Liver (tissue), 8 donors: ENCODE measurements at regions not wholly inside any gene's neighbourhood (a gene's known extent, or its start where the extent isn't known, plus 50 kb on each side); places are given as distances from the start of the nearest gene placed in this dataset.

Source experiments
- DNase-seq: peaks from one replicate; pipeline ENCODE4 v3.0.0-alpha.2; 2017; ENCODE audit warnings: low spot score
- H3K27ac ChIP-seq, 2 donors: one replicate each; pipeline ENCODE4 v1.7.0; 2013; ENCODE audit warnings: inconsistent platforms in 2 of 2, low read length in 2 of 2, control low read depth in 1 of 2, low read depth in 1 of 2, mild to moderate bottlenecking in 1 of 2
- H3K27me3 ChIP-seq, 4 donors: one replicate each; pipeline versions ENCODE4 v1.6.1 to v1.7.0; 2013; ENCODE audit warnings: low read length in 3 of 4, inconsistent platforms in 1 of 4, mild to moderate bottlenecking in 1 of 4, moderate library complexity in 1 of 4; ENCODE audit not compliant: control insufficient read depth in 4 of 4, insufficient read depth in 4 of 4
- H3K36me3 ChIP-seq, 4 donors: one replicate each; pipeline versions ENCODE4 v1.6.1 to v1.7.0; 2013; ENCODE audit warnings: low read length in 3 of 4, mild to moderate bottlenecking in 3 of 4, low read depth in 1 of 4, moderate library complexity in 1 of 4; ENCODE audit not compliant: control insufficient read depth in 4 of 4, insufficient read depth in 3 of 4
- H3K4me1 ChIP-seq, 4 donors: one replicate each; pipeline versions ENCODE4 v1.6.1 to v1.7.0; 2013; ENCODE audit warnings: low read length in 3 of 4, mild to moderate bottlenecking in 3 of 4, moderate library complexity in 1 of 4; ENCODE audit not compliant: control insufficient read depth in 4 of 4, insufficient read depth in 4 of 4
- H3K4me3 ChIP-seq, 3 donors: one replicate each; pipeline versions ENCODE4 v1.6.1 to v1.7.0; 2013; ENCODE audit warnings: low read length in 3 of 3, control low read depth in 1 of 3, low read depth in 1 of 3, mild to moderate bottlenecking in 1 of 3
- H3K9ac ChIP-seq, 2 donors: one replicate each; pipeline ENCODE4 v1.7.0; 2013; ENCODE audit warnings: low read length in 2 of 2, mild to moderate bottlenecking in 2 of 2, moderate library complexity in 2 of 2, control low read depth in 1 of 2, low read depth in 1 of 2
- H3K9me3 ChIP-seq, 4 donors: one replicate each; pipeline versions ENCODE4 v1.6.1 to v1.7.0; 2013; ENCODE audit warnings: low read length in 3 of 4; ENCODE audit not compliant: control insufficient read depth in 4 of 4
- ATF3 ChIP-seq: IDR thresholded peaks from 2 replicates; pipeline ENCODE4 v1.6.1; 2016; ENCODE audit warnings: antibody characterized with exemption
- EGR1 ChIP-seq, 2 donors: IDR thresholded peaks; 2 replicates each; pipeline ENCODE4 v1.6.1; 2016 to 2018; ENCODE audit warnings: antibody characterized with exemption in 2 of 2, low read depth in 2 of 2
- FOXA2 ChIP-seq: IDR thresholded peaks from 2 replicates; pipeline ENCODE4 v1.6.1; 2016; ENCODE audit warnings: antibody characterized with exemption
- GABPA ChIP-seq, 2 donors: IDR thresholded peaks in 1 of 2; conservative IDR thresholded peaks in 1 of 2; 2 replicates each; pipeline ENCODE4 v1.6.1; 2016; ENCODE audit warnings: antibody characterized with exemption in 2 of 2, mild to moderate bottlenecking in 1 of 2, moderate library complexity in 1 of 2
- HNF4A ChIP-seq, 2 donors: conservative IDR thresholded peaks; 2 replicates each; pipeline ENCODE4 v1.6.1; 2016; ENCODE audit warnings: antibody characterized with exemption in 2 of 2, mild to moderate bottlenecking in 2 of 2
- HNF4G ChIP-seq: IDR thresholded peaks from 2 replicates; pipeline ENCODE4 v1.6.1; 2016; ENCODE audit warnings: antibody characterized with exemption
- JUND ChIP-seq, 2 donors: IDR thresholded peaks; 2 replicates each; pipeline ENCODE4 v1.6.1; 2016; ENCODE audit warnings: antibody characterized with exemption in 2 of 2
- NR2F2 ChIP-seq: IDR thresholded peaks from 2 replicates; pipeline ENCODE4 v1.6.1; 2016; ENCODE audit warnings: antibody characterized with exemption
- RAD21 ChIP-seq, 2 donors: IDR thresholded peaks; 2 replicates each; pipeline ENCODE4 v1.6.1; 2016; ENCODE audit warnings: antibody characterized with exemption in 2 of 2, mild to moderate bottlenecking in 2 of 2
- RXRA ChIP-seq, 2 donors: IDR thresholded peaks; 2 replicates each; pipeline ENCODE4 v1.6.1; 2017 to 2018; ENCODE audit warnings: antibody characterized with exemption in 2 of 2, mild to moderate bottlenecking in 1 of 2
- SP1 ChIP-seq: IDR thresholded peaks from 2 replicates; pipeline ENCODE4 v1.6.1; 2018; ENCODE audit warnings: antibody characterized with exemption, mild to moderate bottlenecking
- TAF1 ChIP-seq: conservative IDR thresholded peaks from 2 replicates; pipeline ENCODE4 v1.6.1; 2016; ENCODE audit warnings: antibody characterized with exemption, mild to moderate bottlenecking
- YY1 ChIP-seq: IDR thresholded peaks from 2 replicates; pipeline ENCODE4 v1.6.1; 2016; ENCODE audit warnings: antibody characterized with exemption, mild to moderate bottlenecking
- WGBS: extraction: QIAGEN DNeasy Blood & Tissue Kit; methylation state at CpG from one replicate; pipeline ENCODE4 v1.1.7; 2013; 5-methylcytosine and 5-hydroxymethylcytosine counted together
- TF ChIP-seq, protein P1 (sequence below): fragments of 150-350 bp; IDR thresholded peaks from 2 replicates; pipeline ENCODE4 v1.5.1; 2017; ENCODE audit warnings: improper control_type of control experiment, low read depth, low read length; ENCODE audit not compliant: missing input control
- TF ChIP-seq, protein P2 (sequence below): IDR thresholded peaks from 2 replicates; pipeline ENCODE4 v1.6.1; 2016; ENCODE audit warnings: antibody characterized with exemption
- TF ChIP-seq, protein P3 (sequence below): IDR thresholded peaks from 2 replicates; pipeline ENCODE4 v1.6.1; 2016; ENCODE audit warnings: antibody characterized with exemption
- TF ChIP-seq, protein P4 (sequence below): IDR thresholded peaks from 2 replicates; pipeline ENCODE4 v1.6.1; 2016; ENCODE audit warnings: antibody characterized with exemption, mild to moderate bottlenecking
- donor health status: healthy.
- donor health status: healthy.
- donor health status: healthy.
- donor health status: healthy.
- donor health status: healthy.

DNA sequence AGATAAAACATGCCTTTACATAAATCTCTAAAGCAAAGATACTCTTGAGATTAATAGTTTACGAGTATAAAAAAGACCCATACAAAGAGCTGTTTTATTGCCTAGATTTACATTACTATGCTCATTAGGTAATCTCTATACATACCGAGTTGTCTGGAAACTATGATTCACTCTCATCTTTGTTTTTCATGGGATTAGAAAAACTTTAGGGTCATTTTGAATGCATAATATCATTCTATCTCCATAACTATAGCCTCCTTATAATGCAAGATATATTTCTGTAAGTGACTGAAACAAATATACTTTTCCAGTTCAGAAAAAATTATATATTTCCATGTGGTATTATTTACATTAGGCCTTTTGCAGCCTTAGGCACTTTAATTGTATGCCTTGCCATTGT lies 1088.7 kb upstream of the ARRDC3 start:
- Histone ChIP-seq H3K27me3 (no peaks in the 10 kb centered on the region), H3K36me3 (no peaks in the 10 kb centered on the region), H3K4me1 (no peaks in the 10 kb centered on the region), H3K9me3 (peaks cover 0 to 5% (median 0%) of the 10 kb centered on the region in 4 donors), H3K4me3 (no peak overlapping the region), H3K27ac (no peak overlapping the region), H3K9ac (no peak overlapping the region)
- TF ChIP-seq, protein P1, sequence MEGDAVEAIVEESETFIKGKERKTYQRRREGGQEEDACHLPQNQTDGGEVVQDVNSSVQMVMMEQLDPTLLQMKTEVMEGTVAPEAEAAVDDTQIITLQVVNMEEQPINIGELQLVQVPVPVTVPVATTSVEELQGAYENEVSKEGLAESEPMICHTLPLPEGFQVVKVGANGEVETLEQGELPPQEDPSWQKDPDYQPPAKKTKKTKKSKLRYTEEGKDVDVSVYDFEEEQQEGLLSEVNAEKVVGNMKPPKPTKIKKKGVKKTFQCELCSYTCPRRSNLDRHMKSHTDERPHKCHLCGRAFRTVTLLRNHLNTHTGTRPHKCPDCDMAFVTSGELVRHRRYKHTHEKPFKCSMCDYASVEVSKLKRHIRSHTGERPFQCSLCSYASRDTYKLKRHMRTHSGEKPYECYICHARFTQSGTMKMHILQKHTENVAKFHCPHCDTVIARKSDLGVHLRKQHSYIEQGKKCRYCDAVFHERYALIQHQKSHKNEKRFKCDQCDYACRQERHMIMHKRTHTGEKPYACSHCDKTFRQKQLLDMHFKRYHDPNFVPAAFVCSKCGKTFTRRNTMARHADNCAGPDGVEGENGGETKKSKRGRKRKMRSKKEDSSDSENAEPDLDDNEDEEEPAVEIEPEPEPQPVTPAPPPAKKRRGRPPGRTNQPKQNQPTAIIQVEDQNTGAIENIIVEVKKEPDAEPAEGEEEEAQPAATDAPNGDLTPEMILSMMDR = no peak
- no peak for TF ChIP-seq GABPA (IDR thresholded peaks at IDR 0.05 in 1 of 2, conservative IDR thresholded peaks at IDR 0.05 in 1 of 2)
- TF ChIP-seq HNF4G = no peak
- TF ChIP-seq, protein P2, sequence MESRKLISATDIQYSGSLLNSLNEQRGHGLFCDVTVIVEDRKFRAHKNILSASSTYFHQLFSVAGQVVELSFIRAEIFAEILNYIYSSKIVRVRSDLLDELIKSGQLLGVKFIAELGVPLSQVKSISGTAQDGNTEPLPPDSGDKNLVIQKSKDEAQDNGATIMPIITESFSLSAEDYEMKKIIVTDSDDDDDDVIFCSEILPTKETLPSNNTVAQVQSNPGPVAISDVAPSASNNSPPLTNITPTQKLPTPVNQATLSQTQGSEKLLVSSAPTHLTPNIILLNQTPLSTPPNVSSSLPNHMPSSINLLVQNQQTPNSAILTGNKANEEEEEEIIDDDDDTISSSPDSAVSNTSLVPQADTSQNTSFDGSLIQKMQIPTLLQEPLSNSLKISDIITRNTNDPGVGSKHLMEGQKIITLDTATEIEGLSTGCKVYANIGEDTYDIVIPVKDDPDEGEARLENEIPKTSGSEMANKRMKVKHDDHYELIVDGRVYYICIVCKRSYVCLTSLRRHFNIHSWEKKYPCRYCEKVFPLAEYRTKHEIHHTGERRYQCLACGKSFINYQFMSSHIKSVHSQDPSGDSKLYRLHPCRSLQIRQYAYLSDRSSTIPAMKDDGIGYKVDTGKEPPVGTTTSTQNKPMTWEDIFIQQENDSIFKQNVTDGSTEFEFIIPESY = no peak
- TF ChIP-seq RAD21 (IDR thresholded peaks at IDR 0.05) = no peak
- TF ChIP-seq, protein P3, sequence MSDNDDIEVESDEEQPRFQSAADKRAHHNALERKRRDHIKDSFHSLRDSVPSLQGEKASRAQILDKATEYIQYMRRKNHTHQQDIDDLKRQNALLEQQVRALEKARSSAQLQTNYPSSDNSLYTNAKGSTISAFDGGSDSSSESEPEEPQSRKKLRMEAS = no peak
- TF ChIP-seq YY1 = no peak
- no peak for TF ChIP-seq SP1
- TF ChIP-seq ATF3 = no peak
- no peak for TF ChIP-seq RXRA (IDR thresholded peaks at IDR 0.05)
- TF ChIP-seq HNF4A (conservative IDR thresholded peaks at IDR 0.05) = no peak
- DNase-seq = no peak
- WGBS = 87% methylated on average over 2 of the region's 2 CpGs

DNA sequence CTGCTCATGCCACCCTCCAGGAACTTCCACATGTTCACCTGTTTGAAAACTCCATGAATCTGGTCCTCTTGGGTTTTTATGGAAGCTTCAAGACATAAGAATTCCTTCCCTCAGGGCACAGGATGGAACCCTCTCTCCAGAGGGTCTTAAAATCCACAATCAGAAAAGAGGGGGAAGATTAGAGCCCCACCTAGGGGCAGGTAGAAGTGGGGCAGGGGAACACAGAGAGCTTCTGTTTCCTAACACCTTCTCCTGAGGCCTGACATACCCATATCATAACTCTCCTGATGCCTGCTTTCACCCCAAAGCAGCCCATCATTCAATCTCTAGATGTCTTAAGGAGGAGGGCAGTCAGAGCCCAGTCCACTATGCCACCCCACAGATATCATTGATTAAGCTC lies 1087.7 kb upstream of the ARRDC3 start:
- Histone ChIP-seq H3K9me3 (peaks cover 0 to 5% (median 0%) of the 10 kb centered on the region in 4 donors), H3K9ac (no peak overlapping the region), H3K4me3 (no peak overlapping the region), H3K27me3 (no peaks in the 10 kb centered on the region), H3K27ac (no peak overlapping the region), H3K36me3 (no peaks in the 10 kb centered on the region), H3K4me1 (no peaks in the 10 kb centered on the region)
- TF ChIP-seq RAD21 (IDR thresholded peaks at IDR 0.05) = peak in 1 of 2 donors; percentile 7
- no peak for TF ChIP-seq GABPA (IDR thresholded peaks at IDR 0.05 in 1 of 2, conservative IDR thresholded peaks at IDR 0.05 in 1 of 2)
- no peak for DNase-seq

- Histone ChIP-seq H3K4me3 (no peak overlapping the region), H3K36me3 (no peaks in the 10 kb centered on the region), H3K9ac (no peak overlapping the region), H3K27me3 (no peaks in the 10 kb centered on the region), H3K27ac (no peak overlapping the region), H3K4me1 (no peaks in the 10 kb centered on the region), H3K9me3 (peaks cover 0 to 4% (median 0%) of the 10 kb centered on the region in 4 donors)
- DNase-seq = no peak
- 78% methylated on average over 4 of the region's 4 CpGs for WGBS
- TF ChIP-seq YY1 (no peak), FOXA2 (no peak), TAF1 (no peak), HNF4G (no peak), HNF4A (conservative IDR thresholded peaks at IDR 0.05) (no peak), RAD21 (IDR thresholded peaks at IDR 0.05) (no peak), ATF3 (no peak), NR2F2 (no peak), GABPA (IDR thresholded peaks at IDR 0.05 in 1 of 2, conservative IDR thresholded peaks at IDR 0.05 in 1 of 2) (no peak), EGR1 (IDR thresholded peaks at IDR 0.05; ENCODE audit: low read depth in 2 of 2) (no peak), RXRA (IDR thresholded peaks at IDR 0.05) (no peak), JUND (IDR thresholded peaks at IDR 0.05) (no peak)
- TF ChIP-seq, protein P1 = no peak
- TF ChIP-seq, protein P4, sequence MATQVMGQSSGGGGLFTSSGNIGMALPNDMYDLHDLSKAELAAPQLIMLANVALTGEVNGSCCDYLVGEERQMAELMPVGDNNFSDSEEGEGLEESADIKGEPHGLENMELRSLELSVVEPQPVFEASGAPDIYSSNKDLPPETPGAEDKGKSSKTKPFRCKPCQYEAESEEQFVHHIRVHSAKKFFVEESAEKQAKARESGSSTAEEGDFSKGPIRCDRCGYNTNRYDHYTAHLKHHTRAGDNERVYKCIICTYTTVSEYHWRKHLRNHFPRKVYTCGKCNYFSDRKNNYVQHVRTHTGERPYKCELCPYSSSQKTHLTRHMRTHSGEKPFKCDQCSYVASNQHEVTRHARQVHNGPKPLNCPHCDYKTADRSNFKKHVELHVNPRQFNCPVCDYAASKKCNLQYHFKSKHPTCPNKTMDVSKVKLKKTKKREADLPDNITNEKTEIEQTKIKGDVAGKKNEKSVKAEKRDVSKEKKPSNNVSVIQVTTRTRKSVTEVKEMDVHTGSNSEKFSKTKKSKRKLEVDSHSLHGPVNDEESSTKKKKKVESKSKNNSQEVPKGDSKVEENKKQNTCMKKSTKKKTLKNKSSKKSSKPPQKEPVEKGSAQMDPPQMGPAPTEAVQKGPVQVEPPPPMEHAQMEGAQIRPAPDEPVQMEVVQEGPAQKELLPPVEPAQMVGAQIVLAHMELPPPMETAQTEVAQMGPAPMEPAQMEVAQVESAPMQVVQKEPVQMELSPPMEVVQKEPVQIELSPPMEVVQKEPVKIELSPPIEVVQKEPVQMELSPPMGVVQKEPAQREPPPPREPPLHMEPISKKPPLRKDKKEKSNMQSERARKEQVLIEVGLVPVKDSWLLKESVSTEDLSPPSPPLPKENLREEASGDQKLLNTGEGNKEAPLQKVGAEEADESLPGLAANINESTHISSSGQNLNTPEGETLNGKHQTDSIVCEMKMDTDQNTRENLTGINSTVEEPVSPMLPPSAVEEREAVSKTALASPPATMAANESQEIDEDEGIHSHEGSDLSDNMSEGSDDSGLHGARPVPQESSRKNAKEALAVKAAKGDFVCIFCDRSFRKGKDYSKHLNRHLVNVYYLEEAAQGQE = no peak
Observed at GRCh38 chr5:92468295-92468694, 1085.2 kb upstream of the ARRDC3 start.
